ENCODE measurements at regions not wholly inside any gene's neighbourhood (a gene's known extent, or its start where the extent isn't known, plus 50 kb on each side); places are given as distances from the start of the nearest gene placed in this dataset.
"Not testable (repeated sequence)": the region's sequence is repeated elsewhere in the genome, so short reads cannot be mapped to it uniquely, and the experiment has no call there.

- not testable (repeated sequence) for H3K27me3 ChIP-seq
These were observed 151.8 kb downstream of the NPIPA7 start for GRCh38 chr16:16530744-16531143.

GRCh38 chr16:16535565-16535964, 156.6 kb downstream of the NPIPA7 start:
- not testable (repeated sequence) for H3K9ac ChIP-seq, H3K9me3 ChIP-seq, H3K36me3 ChIP-seq, H3K4me1 ChIP-seq, H4K20me1 ChIP-seq, H3K27ac ChIP-seq, H3K4me3 ChIP-seq, H3K4me2 ChIP-seq, H3K27me3 ChIP-seq

More at GRCh38 chr16:16530744-16531143, 151.8 kb downstream of the NPIPA7 start:
- not testable (repeated sequence) for H3K4me1 ChIP-seq, H3K9me3 ChIP-seq, H3K27ac ChIP-seq, H3K4me2 ChIP-seq, H4K20me1 ChIP-seq, H3K36me3 ChIP-seq, H3K4me3 ChIP-seq, H3K9ac ChIP-seq

- H3K4me2 ChIP-seq, result not testable (repeated sequence)
These were observed 157.2 kb downstream of the NPIPA7 start for GRCh38 chr16:16536151-16536550.

DNA sequence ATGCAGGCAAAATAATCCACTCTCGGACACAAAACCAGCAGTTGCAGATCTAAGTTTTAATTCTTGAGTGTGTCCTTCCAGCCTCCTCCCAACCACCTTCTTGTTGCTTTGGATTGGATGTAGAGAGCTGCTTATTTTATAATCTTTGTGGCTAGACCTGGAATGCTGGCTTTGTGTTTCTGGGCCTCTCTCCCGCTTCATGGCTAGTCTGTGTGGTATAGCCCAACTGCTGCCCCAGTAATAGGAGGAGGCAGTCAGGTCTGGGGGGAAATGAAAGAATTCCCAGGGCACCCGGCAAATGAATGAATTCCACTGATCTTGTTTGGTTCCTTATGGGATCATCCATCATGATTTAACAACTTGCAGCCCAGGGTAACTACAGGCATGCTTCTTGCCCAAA, 170.8 kb downstream of the NPIPA7 start:
- not testable (repeated sequence) for H3K27ac ChIP-seq, H3K27me3 ChIP-seq, H3K4me2 ChIP-seq, H3K4me1 ChIP-seq, H4K20me1 ChIP-seq, H3K9me3 ChIP-seq, H3K36me3 ChIP-seq, H3K4me3 ChIP-seq, H3K9ac ChIP-seq

More at GRCh38 chr16:16536151-16536550, 157.2 kb downstream of the NPIPA7 start:
- H3K9me3 ChIP-seq, H4K20me1 ChIP-seq, H3K27me3 ChIP-seq, H3K9ac ChIP-seq, H3K27ac ChIP-seq, H3K4me1 ChIP-seq, H3K4me3 ChIP-seq, H3K36me3 ChIP-seq: not testable (repeated sequence)

- not testable (repeated sequence) for H4K20me1 ChIP-seq, H3K27ac ChIP-seq, H3K4me2 ChIP-seq, H3K4me3 ChIP-seq, H3K36me3 ChIP-seq, H3K9ac ChIP-seq, H3K4me1 ChIP-seq, H3K27me3 ChIP-seq, H3K9me3 ChIP-seq
These were observed 171.9 kb downstream of the NPIPA7 start for GRCh38 chr16:16550824-16551223.

DNA sequence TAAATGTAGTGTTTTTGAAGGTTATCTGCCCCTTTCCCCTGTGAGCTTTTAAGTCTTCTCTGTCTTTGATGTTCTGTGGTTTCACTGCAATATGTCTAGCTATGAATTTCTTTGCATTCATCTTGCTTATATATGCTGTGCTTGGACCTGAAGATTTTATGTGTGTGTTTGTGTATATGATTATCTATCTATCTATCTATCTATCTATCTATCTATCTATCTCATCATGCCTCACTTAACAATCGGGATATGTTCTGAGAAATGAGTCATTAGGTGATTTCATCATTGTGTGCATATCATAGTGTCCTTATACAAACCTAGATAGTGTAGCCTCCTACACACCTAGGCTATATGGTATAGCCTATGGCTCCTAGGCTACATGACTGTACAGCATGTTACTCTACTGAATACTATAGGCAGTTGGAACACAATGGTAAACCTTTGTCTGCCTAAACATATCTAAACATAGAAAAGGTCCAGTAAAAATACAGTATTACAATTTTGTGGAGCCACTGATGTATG, 173.9 kb downstream of the NPIPA7 start:
- H3K9me3 ChIP-seq, result not testable (repeated sequence)

GRCh38 chr16:16559179-16559740, 180.3 kb downstream of the NPIPA7 start:
- not testable (repeated sequence) for H3K4me3 ChIP-seq, H3K36me3 ChIP-seq, H3K9ac ChIP-seq, H3K27ac ChIP-seq, H3K9me3 ChIP-seq, H3K27me3 ChIP-seq, H3K4me2 ChIP-seq, H3K4me1 ChIP-seq, H4K20me1 ChIP-seq

More for the DNA sequence above, 173.9 kb downstream of the NPIPA7 start:
- not testable (repeated sequence) for H3K9ac ChIP-seq, H3K36me3 ChIP-seq, H3K4me3 ChIP-seq, H3K4me1 ChIP-seq, H4K20me1 ChIP-seq, H3K4me2 ChIP-seq, H3K27ac ChIP-seq, H3K27me3 ChIP-seq

- H3K4me2 ChIP-seq, H4K20me1 ChIP-seq, H3K4me3 ChIP-seq, H3K9ac ChIP-seq, H3K27ac ChIP-seq, H3K36me3 ChIP-seq, H3K9me3 ChIP-seq, H3K4me1 ChIP-seq, H3K27me3 ChIP-seq: not testable (repeated sequence)
These were observed 182.6 kb downstream of the NPIPA7 start for GRCh38 chr16:16561532-16561931.

GRCh38 chr16:16563962-16564361, 185.0 kb downstream of the NPIPA7 start:
- H3K4me1 ChIP-seq, H3K27me3 ChIP-seq, H3K9ac ChIP-seq, H3K36me3 ChIP-seq, H3K4me2 ChIP-seq, H3K27ac ChIP-seq, H3K4me3 ChIP-seq, H4K20me1 ChIP-seq, H3K9me3 ChIP-seq: not testable (repeated sequence)

DNA sequence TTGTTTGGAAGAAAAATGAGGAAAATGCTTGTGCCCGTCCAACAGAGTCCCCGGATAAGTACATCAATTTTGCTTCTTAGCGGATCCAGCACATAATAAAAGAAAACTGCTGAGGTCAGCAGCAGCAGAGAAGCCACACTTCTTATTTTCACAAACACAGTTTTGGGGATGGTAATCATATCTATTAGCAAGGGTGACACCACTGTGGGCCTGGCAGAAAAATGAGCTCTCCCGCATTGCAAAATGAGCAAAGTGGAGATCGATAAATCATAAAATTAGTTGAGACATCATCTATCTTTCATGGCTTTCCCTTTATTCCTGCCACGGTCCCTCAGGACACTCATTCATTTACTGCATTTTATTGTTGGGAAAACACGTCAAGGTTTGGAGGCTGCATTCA, 186.4 kb downstream of the NPIPA7 start:
- not testable (repeated sequence) for H3K27ac ChIP-seq, H4K20me1 ChIP-seq, H3K4me1 ChIP-seq, H3K9ac ChIP-seq, H3K4me3 ChIP-seq, H3K36me3 ChIP-seq, H3K27me3 ChIP-seq, H3K4me2 ChIP-seq, H3K9me3 ChIP-seq

GRCh38 chr16:16570055-16570454, 191.1 kb downstream of the NPIPA7 start:
- H3K4me2 ChIP-seq, H3K9me3 ChIP-seq, H3K4me1 ChIP-seq, H3K36me3 ChIP-seq, H4K20me1 ChIP-seq, H3K27me3 ChIP-seq, H3K9ac ChIP-seq, H3K27ac ChIP-seq, H3K4me3 ChIP-seq: not testable (repeated sequence)

DNA sequence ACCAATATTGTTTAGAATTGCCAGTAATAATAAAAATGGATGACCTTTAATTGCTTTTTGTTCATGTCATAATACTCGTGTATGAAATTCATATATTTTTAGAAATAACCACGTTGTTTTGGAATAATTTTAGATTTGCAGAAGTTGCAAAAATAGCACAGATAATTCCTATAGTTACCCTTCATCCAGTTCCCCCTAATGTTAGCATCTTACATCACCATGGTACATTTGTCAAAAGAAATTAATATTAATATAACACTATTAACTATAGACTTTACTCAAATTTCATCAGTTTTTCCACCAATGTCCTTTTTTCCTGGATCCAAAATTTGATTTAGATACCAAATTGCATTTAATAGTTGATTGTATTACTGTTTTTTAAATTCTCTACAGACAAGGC, 191.9 kb downstream of the NPIPA7 start:
- not testable (repeated sequence) for H3K9ac ChIP-seq, H4K20me1 ChIP-seq, H3K27me3 ChIP-seq, H3K4me1 ChIP-seq, H3K4me2 ChIP-seq, H3K27ac ChIP-seq, H3K9me3 ChIP-seq, H3K36me3 ChIP-seq, H3K4me3 ChIP-seq

DNA sequence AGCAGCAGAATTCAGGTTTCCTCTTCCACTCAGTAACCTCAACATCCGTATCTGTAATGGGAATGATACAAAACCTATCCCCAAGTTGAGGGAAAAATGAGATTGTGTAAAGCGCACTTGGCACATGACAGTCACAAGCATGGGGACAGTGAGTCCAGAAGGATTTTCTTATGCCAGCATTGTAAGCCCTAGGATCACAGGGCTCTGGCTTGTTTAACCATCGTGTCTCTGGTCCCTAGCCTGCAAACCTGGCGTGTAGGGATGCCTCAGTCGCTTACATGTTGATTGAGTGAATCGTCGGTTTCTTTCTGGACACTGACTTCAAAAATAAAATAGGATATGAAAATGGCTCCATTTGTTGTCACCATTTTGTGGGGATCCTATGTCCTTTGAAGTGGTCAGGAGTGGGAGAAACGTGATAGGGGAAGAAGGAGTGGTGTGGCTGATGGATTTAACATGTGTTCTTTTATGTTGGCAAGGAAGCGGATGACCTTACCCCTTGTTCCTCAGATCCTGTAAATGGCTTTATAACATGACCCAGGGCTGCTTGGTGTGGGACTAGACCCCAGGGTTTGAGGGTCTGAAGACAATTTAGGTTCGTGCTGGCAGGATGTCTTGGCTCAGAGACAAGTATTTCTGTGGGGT, 193.3 kb downstream of the NPIPA7 start:
- not testable (repeated sequence) for H4K20me1 ChIP-seq

GRCh38 chr16:16577062-16577461, 198.1 kb downstream of the NPIPA7 start:
- H3K4me1 ChIP-seq, H3K36me3 ChIP-seq, H3K27me3 ChIP-seq, H3K4me2 ChIP-seq, H3K4me3 ChIP-seq, H4K20me1 ChIP-seq, H3K27ac ChIP-seq, H3K9ac ChIP-seq, H3K9me3 ChIP-seq: not testable (repeated sequence)

More for the DNA sequence above, 193.3 kb downstream of the NPIPA7 start:
- H3K36me3 ChIP-seq, H3K9ac ChIP-seq, H3K9me3 ChIP-seq, H3K4me1 ChIP-seq, H3K4me3 ChIP-seq, H3K27me3 ChIP-seq, H3K4me2 ChIP-seq, H3K27ac ChIP-seq: not testable (repeated sequence)
